ENCODE measurements at regions not wholly inside any gene's neighbourhood (a gene's known extent, or its start where the extent isn't known, plus 50 kb on each side); places are given as distances from the start of the nearest gene placed in this dataset.
"Not testable (repeated sequence)": the region's sequence is repeated elsewhere in the genome, so short reads cannot be mapped to it uniquely, and the experiment has no call there.

DNA sequence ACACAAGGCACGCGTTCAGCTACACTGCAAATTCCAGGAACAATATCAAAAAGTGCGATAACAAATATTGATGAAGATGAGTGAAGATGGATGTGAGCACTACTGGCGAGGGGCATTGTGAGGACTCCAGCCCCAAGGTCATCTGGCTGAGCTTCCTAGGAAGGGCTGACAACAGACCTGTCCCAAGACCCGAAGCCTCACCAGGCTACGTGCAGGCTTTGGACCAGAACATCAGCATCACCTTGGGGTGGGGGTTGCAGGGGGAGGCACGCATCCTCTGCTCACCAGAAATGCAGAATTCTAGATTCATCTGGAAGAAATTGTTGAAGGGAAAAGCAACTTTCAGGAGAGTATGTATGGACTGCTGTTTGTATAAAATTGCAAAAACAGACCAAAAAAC is 386.3 kb upstream of the DEFB115 start:
- TF ChIP-seq, protein P1, sequence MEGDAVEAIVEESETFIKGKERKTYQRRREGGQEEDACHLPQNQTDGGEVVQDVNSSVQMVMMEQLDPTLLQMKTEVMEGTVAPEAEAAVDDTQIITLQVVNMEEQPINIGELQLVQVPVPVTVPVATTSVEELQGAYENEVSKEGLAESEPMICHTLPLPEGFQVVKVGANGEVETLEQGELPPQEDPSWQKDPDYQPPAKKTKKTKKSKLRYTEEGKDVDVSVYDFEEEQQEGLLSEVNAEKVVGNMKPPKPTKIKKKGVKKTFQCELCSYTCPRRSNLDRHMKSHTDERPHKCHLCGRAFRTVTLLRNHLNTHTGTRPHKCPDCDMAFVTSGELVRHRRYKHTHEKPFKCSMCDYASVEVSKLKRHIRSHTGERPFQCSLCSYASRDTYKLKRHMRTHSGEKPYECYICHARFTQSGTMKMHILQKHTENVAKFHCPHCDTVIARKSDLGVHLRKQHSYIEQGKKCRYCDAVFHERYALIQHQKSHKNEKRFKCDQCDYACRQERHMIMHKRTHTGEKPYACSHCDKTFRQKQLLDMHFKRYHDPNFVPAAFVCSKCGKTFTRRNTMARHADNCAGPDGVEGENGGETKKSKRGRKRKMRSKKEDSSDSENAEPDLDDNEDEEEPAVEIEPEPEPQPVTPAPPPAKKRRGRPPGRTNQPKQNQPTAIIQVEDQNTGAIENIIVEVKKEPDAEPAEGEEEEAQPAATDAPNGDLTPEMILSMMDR (conservative IDR thresholded peaks at IDR 0.05; ENCODE audit: low read depth, low read length) = not testable (repeated sequence)
- TF ChIP-seq EZH2 (IDR thresholded peaks at IDR 0.05; ENCODE audit: borderline replicate concordance, low read depth, low read length, poor library complexity, severe bottlenecking) = not testable (repeated sequence)

Measured in A673 (cell line).